IMR-90 (cell line): ENCODE measurements at regions not wholly inside any gene's neighbourhood (a gene's known extent, or its start where the extent isn't known, plus 50 kb on each side); places are given as distances from the start of the nearest gene placed in this dataset.
"Not testable (repeated sequence)": the region's sequence is repeated elsewhere in the genome, so short reads cannot be mapped to it uniquely, and the experiment has no call there.

Experiments used
- ATAC-seq: fragments of 200-7000 bp; cut with Tn5 transposase; 2 replicates; pipeline ENCODE4 v1.9.1; 2020; ENCODE audit warnings: low read depth, mild to moderate bottlenecking, moderate library complexity
- BruUV-seq: library from RNA; stranded (reverse); fragments of 400-500 nt; replicated peaks from 2 replicates; lab custom pipeline; 2021; lab: Mats Ljungman, UMichigan
- CTCF ChIA-PET: fragments of 300-600 bp; formaldehyde crosslinking; extraction: SDS; loops from one replicate; lab custom pipeline; 2021; ENCODE audit warnings: antibody characterized with exemption; lab: Yijun Ruan, JAX
- POLR2A ChIA-PET: fragments of 300-600 bp; sonication (Branson Sonifier 250); formaldehyde crosslinking; loops from one replicate; lab custom pipeline; 2022; ENCODE audit warnings: antibody characterized with exemption; ENCODE audit not compliant: unreplicated experiment; lab: Charles Lee
- DNase-seq: peaks from one replicate; pipeline ENCODE4 v3.0.0; 2013
- H2AFZ ChIP-seq: replicated peaks from 2 replicates; pipeline ENCODE3; 2013; ENCODE audit warnings: low read length, mild to moderate bottlenecking; ENCODE audit not compliant: poor library complexity
- H2AK5ac ChIP-seq: 2 replicates; pipeline ENCODE4 v1.6.1; 2013; ENCODE audit warnings: low read depth, low read length, inconsistent platforms
- H2AK9ac ChIP-seq: replicated peaks from 2 replicates; pipeline ENCODE3; 2013; ENCODE audit warnings: mild to moderate bottlenecking, low read depth, low read length, moderate library complexity; ENCODE audit not compliant: poor library complexity
- H2BK120ac ChIP-seq: 2 replicates; pipeline ENCODE4 v1.6.1; 2013; ENCODE audit warnings: low read depth, low read length, inconsistent platforms
- H2BK15ac ChIP-seq: 3 replicates; pipeline ENCODE4 v1.6.1; 2013; ENCODE audit warnings: low read depth, low read length, inconsistent platforms
- H2BK20ac ChIP-seq: 2 replicates; pipeline ENCODE4 v1.6.1; 2013; ENCODE audit warnings: low read depth, mild to moderate bottlenecking, inconsistent platforms, low read length, moderate library complexity
- H2BK5ac ChIP-seq: 2 replicates; pipeline ENCODE4 v1.6.1; 2013; ENCODE audit warnings: mild to moderate bottlenecking, low read depth, low read length, inconsistent platforms; ENCODE audit not compliant: poor library complexity, severe bottlenecking
- H3K14ac ChIP-seq: replicated peaks from 2 replicates; pipeline ENCODE4 v1.6.1; 2013; ENCODE audit warnings: low read depth, low read length, inconsistent platforms
- H3K18ac ChIP-seq: 2 replicates; pipeline ENCODE4 v1.6.1; 2013; ENCODE audit warnings: low read depth, low read length, control low read depth
- H3K23ac ChIP-seq: 2 replicates; pipeline ENCODE4 v1.6.1; 2013; ENCODE audit warnings: low read depth, low read length, inconsistent platforms
- H3K27ac ChIP-seq: 2 replicates; pipeline ENCODE4 v1.5.1; 2013; ENCODE audit warnings: mild to moderate bottlenecking, control low read depth, low read length; ENCODE audit not compliant: insufficient read depth
- H3K27me3 ChIP-seq: 2 replicates; pipeline ENCODE4 v1.6.1; 2013; ENCODE audit warnings: low read length; ENCODE audit not compliant: control insufficient read depth, insufficient read depth
- H3K36me3 ChIP-seq: 2 replicates; pipeline ENCODE4 v1.6.1; 2013; ENCODE audit warnings: low read length, mixed read lengths; ENCODE audit not compliant: control insufficient read depth, insufficient read depth
- H3K4ac ChIP-seq: 2 replicates; pipeline ENCODE4 v1.6.1; 2013; ENCODE audit warnings: low read depth, low read length, inconsistent platforms
- H3K4me1 ChIP-seq: 2 replicates; pipeline ENCODE4 v1.6.1; 2013; ENCODE audit warnings: low read length, mixed read lengths; ENCODE audit not compliant: control insufficient read depth, insufficient read depth
- H3K4me2 ChIP-seq: 2 replicates; pipeline ENCODE4 v1.6.1; 2013; ENCODE audit warnings: low read depth, mild to moderate bottlenecking, control low read depth, low read length, moderate library complexity
- H3K4me3 ChIP-seq: 2 replicates; pipeline ENCODE4 v1.5.1; 2013; ENCODE audit warnings: low read depth, mild to moderate bottlenecking, control low read depth, low read length, moderate library complexity; ENCODE audit not compliant: insufficient read depth
- H3K56ac ChIP-seq: 2 replicates; pipeline ENCODE4 v1.6.1; 2013; ENCODE audit warnings: low read length, inconsistent platforms; ENCODE audit not compliant: insufficient read depth; ENCODE audit errors: extremely low read depth
- H3K79me1 ChIP-seq, 2 experiments: 2 replicates each; pipeline ENCODE4 v1.6.1; 2013; ENCODE audit warnings: low read length in 2 of 2, inconsistent platforms in 1 of 2, low read depth in 1 of 2
- H3K9ac ChIP-seq: 2 replicates; pipeline ENCODE4 v1.6.1; 2013; ENCODE audit warnings: low read depth, low read length, control low read depth
- H3K9me1 ChIP-seq: 2 replicates; pipeline ENCODE4 v1.6.1; 2013; ENCODE audit warnings: low read length, inconsistent platforms; ENCODE audit not compliant: insufficient read depth
- H3K9me3 ChIP-seq: 2 replicates; pipeline ENCODE4 v1.6.1; 2013; ENCODE audit warnings: low read length; ENCODE audit not compliant: control insufficient read depth, insufficient read depth
- H4K20me1 ChIP-seq: 2 replicates; pipeline ENCODE4 v1.6.1; 2013; ENCODE audit warnings: low read length, inconsistent platforms; ENCODE audit not compliant: insufficient read depth
- H4K5ac ChIP-seq: 2 replicates; pipeline ENCODE4 v1.6.1; 2013; ENCODE audit warnings: mild to moderate bottlenecking, low read depth, low read length, control low read depth
- H4K8ac ChIP-seq, 2 experiments: 2 replicates each; pipeline ENCODE4 v1.6.1; 2013; ENCODE audit warnings: low read depth in 2 of 2, low read length in 2 of 2, control low read depth in 1 of 2, inconsistent platforms in 1 of 2
- H4K91ac ChIP-seq: 2 replicates; pipeline ENCODE4 v1.6.1; 2013; ENCODE audit warnings: low read depth, low read length, inconsistent platforms; ENCODE audit not compliant: insufficient read depth
- WGBS, 2 experiments: methylation state at CpG; one replicate each; pipeline versions ENCODE4 v1.1.5 to v1.1.7; 2013; ENCODE audit warnings: missing lambda C conversion rate in 2 of 2; ENCODE audit not compliant: insufficient read length in 1 of 2; ENCODE audit errors: extremely low coverage in 2 of 2; 5-methylcytosine and 5-hydroxymethylcytosine counted together
- dilution Hi-C: fragments of 300-500 bp; cut with HindIII; formaldehyde crosslinking; loops from one replicate; pipeline ENCODE4 v1.14.3; 2018; ENCODE audit warnings: low sequenced_read_pairs; ENCODE audit not compliant: unreplicated experiment
- in situ Hi-C: fragments of 300-500 bp; cut with MboI; formaldehyde crosslinking; loops from 3 replicates; pipeline ENCODE4 v1.14.3; 2019; ENCODE audit warnings: low sequenced_read_pairs, inconsistent platforms, mixed read lengths
- intact Hi-C: fragments of 100-400 bp; cut with micrococcal nuclease; formaldehyde crosslinking; loops from 2 replicates; pipeline ENCODE4 v1.10.0; 2022

DNA sequence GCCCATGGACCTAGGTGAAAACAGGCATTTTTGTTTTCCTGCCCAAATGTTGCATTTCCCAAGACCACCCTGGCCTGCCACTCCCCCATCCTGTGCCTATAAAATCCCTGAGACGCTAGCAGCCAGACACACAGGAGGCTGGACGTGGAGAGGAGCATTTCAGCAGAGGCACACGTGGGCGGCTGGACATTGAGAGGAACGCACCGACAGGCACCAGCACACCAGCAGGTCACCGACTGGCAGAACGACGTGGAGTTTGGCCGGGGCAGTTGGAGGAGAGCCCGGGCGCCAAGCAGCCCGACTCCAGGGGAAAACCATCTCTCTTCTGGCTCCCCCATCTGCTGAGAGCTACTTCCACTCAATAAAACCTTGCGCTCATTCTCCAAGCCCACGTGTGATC lies 234.8 kb upstream of the SFRP2 start:
- CTCF ChIA-PET, intact Hi-C loops, dilution Hi-C loops: not testable (repeated sequence)

More for the DNA sequence above, 234.8 kb upstream of the SFRP2 start:
- H4K91ac ChIP-seq, H3K4me2 ChIP-seq, H4K8ac ChIP-seq, H3K4me3 ChIP-seq, ATAC-seq, H3K56ac ChIP-seq, BruUV-seq, H3K18ac ChIP-seq, H3K79me1 ChIP-seq, H3K36me3 ChIP-seq, H2BK20ac ChIP-seq, H3K23ac ChIP-seq, H4K5ac ChIP-seq, DNase-seq, H3K9ac ChIP-seq, POLR2A ChIA-PET, H2BK120ac ChIP-seq, H3K4me1 ChIP-seq, H3K27me3 ChIP-seq, H2BK15ac ChIP-seq, H2AK5ac ChIP-seq, H4K20me1 ChIP-seq, H3K4ac ChIP-seq, H3K14ac ChIP-seq, H3K27ac ChIP-seq, H2AK9ac ChIP-seq, H3K9me3 ChIP-seq, H3K9me1 ChIP-seq, H2AFZ ChIP-seq, in situ Hi-C loops, H2BK5ac ChIP-seq: not testable (repeated sequence)
- WGBS, 2 experiments: 45% methylated on average over 4 of the region's 15 CpGs; no CpG with 5 or more reads in 1 of the 2 experiments
